GM12878 (cell line): ENCODE measurements at regions not wholly inside any gene's neighbourhood (a gene's known extent, or its start where the extent isn't known, plus 50 kb on each side); places are given as distances from the start of the nearest gene placed in this dataset.

ENCODE experiments used
- ATAC-seq: fragments of 200-7000 bp; cut with Tn5 transposase; 3 replicates; pipeline ENCODE4 v1.9.1; 2020; ENCODE audit warnings: mild to moderate bottlenecking, moderate library complexity
- BruUV-seq: library from RNA; stranded (reverse); fragments of 400-500 nt; replicated peaks from 2 replicates; lab custom pipeline; 2021; lab: Mats Ljungman, UMichigan
- CTCF ChIA-PET: fragments of 300-600 bp; sonication (Branson Sonifier 250); formaldehyde crosslinking; extraction: SDS; loops from one replicate; lab custom pipeline; 2021; ENCODE audit warnings: inconsistent platforms; lab: Yijun Ruan, JAX
- POLR2A ChIA-PET: fragments of 350-600 bp; formaldehyde crosslinking; extraction: SDS; loops from one replicate; lab custom pipeline; 2021; ENCODE audit warnings: inconsistent platforms; lab: Charles Lee
- RAD21 ChIA-PET: fragments of 300-600 bp; sonication (Branson Sonifier 250); formaldehyde crosslinking; loops from one replicate; lab custom pipeline; 2023; ENCODE audit warnings: antibody characterized with exemption; ENCODE audit not compliant: unreplicated experiment; lab: Charles Lee
- SMC1A ChIA-PET: fragments of 300-600 bp; sonication (Branson Sonifier 250); formaldehyde crosslinking; loops from one replicate; lab custom pipeline; 2023; ENCODE audit not compliant: unreplicated experiment, uncharacterized antibody; lab: Charles Lee
- DNase-seq: peaks from one replicate; pipeline ENCODE4 v3.0.0-alpha.2; 2011; ENCODE audit warnings: low read depth, low spot score
- FAIRE-seq: peaks from 3 replicates; lab custom pipeline; 2011; peaks lifted over from hg19 to GRCh38; lab: Jason Lieb, UNC
- H2AFZ ChIP-seq: 2 replicates; pipeline ENCODE4 v1.6.0; 2011; ENCODE audit warnings: low read depth, low read length, control low read depth; ENCODE audit not compliant: control insufficient read depth
- H3K27ac ChIP-seq: 2 replicates; pipeline ENCODE4 v1.5.1; 2011; ENCODE audit warnings: control low read depth; ENCODE audit not compliant: control insufficient read depth, insufficient read depth
- H3K27me3 ChIP-seq, 2 experiments: replicated peaks in 1 of 2; 2 replicates each; pipeline versions ENCODE4 v1.6.0 to v1.6.1; 2011; ENCODE audit warnings: low read length in 1 of 2; ENCODE audit not compliant: control insufficient read depth in 2 of 2, insufficient read depth in 2 of 2
- H3K36me3 ChIP-seq, 2 experiments: 2 replicates each; pipeline ENCODE4 v1.5.1; 2011; ENCODE audit warnings: low read length in 1 of 2; ENCODE audit not compliant: control insufficient read depth in 2 of 2, insufficient read depth in 2 of 2
- H3K4me1 ChIP-seq: 2 replicates; pipeline ENCODE4 v1.6.1; 2011; ENCODE audit warnings: mild to moderate bottlenecking, low read length, moderate library complexity, mixed read lengths; ENCODE audit not compliant: control insufficient read depth, insufficient read depth
- H3K4me2 ChIP-seq: 2 replicates; pipeline ENCODE4 v1.6.0; 2011; ENCODE audit warnings: control low read depth; ENCODE audit not compliant: control insufficient read depth, insufficient read depth
- H3K4me3 ChIP-seq: fragments of 200-600 bp; sonication (generic); 2 replicates; pipeline ENCODE4 v1.5.1; 2016
- H3K79me2 ChIP-seq: 2 replicates; pipeline ENCODE4 v1.6.0; 2011; ENCODE audit warnings: low read length; ENCODE audit not compliant: control insufficient read depth, insufficient read depth
- H3K9ac ChIP-seq: 2 replicates; pipeline ENCODE4 v1.8.0; 2011; ENCODE audit warnings: low read length, control low read depth, mixed read lengths; ENCODE audit not compliant: control insufficient read depth, insufficient read depth
- H3K9me3 ChIP-seq: replicated peaks from 3 replicates; pipeline ENCODE4 v1.5.1; 2011; ENCODE audit warnings: mild to moderate bottlenecking, low read length; ENCODE audit not compliant: control insufficient read depth, insufficient read depth
- H4K20me1 ChIP-seq: 2 replicates; pipeline ENCODE4 v1.6.0; 2011; ENCODE audit not compliant: control insufficient read depth, insufficient read depth
- EP300 ChIP-seq, 2 experiments: fragments of 150-350 bp in 1 of 2; IDR thresholded peaks; 2 replicates each; pipeline ENCODE4 v1.6.1; 2011 to 2012; ENCODE audit warnings: low read depth in 2 of 2, low read length in 2 of 2, borderline replicate concordance in 1 of 2, improper control_type of control experiment in 1 of 2, inconsistent platforms in 1 of 2; ENCODE audit not compliant: control insufficient read depth in 1 of 2
- JUNB ChIP-seq: IDR thresholded peaks from 2 replicates; pipeline ENCODE4 v1.6.1; 2016; ENCODE audit warnings: antibody characterized with exemption, mild to moderate bottlenecking
- KDM1A ChIP-seq: fragments of 200-600 bp; sonication (generic); IDR thresholded peaks from 2 replicates; pipeline ENCODE4 v1.6.1; 2016; ENCODE audit warnings: borderline replicate concordance
- NR2C2 ChIP-seq: IDR thresholded peaks from 2 replicates; pipeline ENCODE4 v1.6.1; 2011; ENCODE audit warnings: borderline replicate concordance, low read depth; ENCODE audit not compliant: control insufficient read depth, insufficient read length
- PBX3 ChIP-seq: IDR thresholded peaks from 2 replicates; pipeline ENCODE4 v1.6.1; 2011; ENCODE audit warnings: mild to moderate bottlenecking, low read depth, low read length, moderate library complexity; ENCODE audit not compliant: insufficient replicate concordance
- POLR2A ChIP-seq: IDR thresholded peaks from 2 replicates; pipeline ENCODE4 v1.6.1; 2011; ENCODE audit warnings: low read depth, mild to moderate bottlenecking, low read length
- SIX5 ChIP-seq: IDR thresholded peaks from 2 replicates; pipeline ENCODE4 v1.6.1; 2011; ENCODE audit warnings: mild to moderate bottlenecking, low read depth, low read length, moderate library complexity; ENCODE audit not compliant: severe bottlenecking
- SMARCA5 ChIP-seq: fragments of 450-650 bp; IDR thresholded peaks from 2 replicates; pipeline ENCODE4 v1.6.1; 2017; ENCODE audit warnings: mild to moderate bottlenecking
- SREBF2 ChIP-seq: IDR thresholded peaks from 2 replicates; pipeline ENCODE4 v1.6.1; 2012; ENCODE audit warnings: mild to moderate bottlenecking, low read length
- STAT3 ChIP-seq: IDR thresholded peaks from 2 replicates; pipeline ENCODE4 v1.6.1; 2011; ENCODE audit warnings: low read depth, low read length, improper control_type of control experiment
- USF2 ChIP-seq: IDR thresholded peaks from 2 replicates; pipeline ENCODE4 v1.6.1; 2011; ENCODE audit warnings: low read depth, low read length, improper control_type of control experiment, borderline replicate concordance
- WGBS: methylation state at CpG from one replicate; pipeline ENCODE4 v1.1.6; 2016; ENCODE audit warnings: low lambda C conversion rate; ENCODE audit not compliant: insufficient replicate concordance, insufficient coverage; ENCODE audit errors: missing lambda C conversion rate; 5-methylcytosine and 5-hydroxymethylcytosine counted together
- in situ Hi-C: fragments of 300-500 bp; cut with MboI; formaldehyde crosslinking; loops from 9 replicates; pipeline ENCODE4 v1.14.3; 2018; ENCODE audit warnings: mixed read lengths
- intact Hi-C: fragments of 100-400 bp; cut with micrococcal nuclease; formaldehyde crosslinking; loops from one replicate; pipeline ENCODE4 v1.14.2; 2022; ENCODE audit not compliant: unreplicated experiment
- TF ChIP-seq, protein P1 (sequence below): fragments of 150-350 bp; IDR thresholded peaks from 2 replicates; pipeline ENCODE4 v1.6.1; 2014; ENCODE audit warnings: mild to moderate bottlenecking, low read depth, low read length
- TF ChIP-seq, protein P2 (sequence below): fragments of 450-650 bp; IDR thresholded peaks from 2 replicates; pipeline ENCODE4 v1.6.1; 2017; ENCODE audit warnings: mild to moderate bottlenecking, moderate library complexity

DNA sequence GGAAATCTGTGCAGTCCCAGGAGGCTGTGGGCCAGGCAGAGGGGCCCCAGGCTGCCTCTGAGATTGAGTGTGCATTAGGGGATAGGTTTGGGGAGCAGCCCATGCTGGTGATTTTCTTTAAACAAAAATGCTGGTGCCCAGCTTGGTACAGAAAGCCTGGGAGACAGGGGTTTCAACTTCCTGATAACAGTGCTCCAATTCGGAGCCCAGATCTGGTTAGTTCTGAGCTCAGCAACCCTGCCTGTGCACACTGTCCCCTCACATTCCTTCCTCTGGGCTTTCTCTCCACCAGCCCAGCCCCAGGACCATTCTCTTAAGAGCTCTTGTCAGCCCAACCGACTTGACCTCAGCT is 379.2 kb upstream of the ZMIZ1 start:
- H3K4me3 ChIP-seq: no peak overlapping the region
- no peaks in the 10 kb centered on the region for H3K79me2 ChIP-seq
- ChIA-PET SMC1A (no interaction called here), RAD21 (no interaction called here), CTCF (no interaction called here), POLR2A (no interaction called here)
- TF ChIP-seq, protein P1, sequence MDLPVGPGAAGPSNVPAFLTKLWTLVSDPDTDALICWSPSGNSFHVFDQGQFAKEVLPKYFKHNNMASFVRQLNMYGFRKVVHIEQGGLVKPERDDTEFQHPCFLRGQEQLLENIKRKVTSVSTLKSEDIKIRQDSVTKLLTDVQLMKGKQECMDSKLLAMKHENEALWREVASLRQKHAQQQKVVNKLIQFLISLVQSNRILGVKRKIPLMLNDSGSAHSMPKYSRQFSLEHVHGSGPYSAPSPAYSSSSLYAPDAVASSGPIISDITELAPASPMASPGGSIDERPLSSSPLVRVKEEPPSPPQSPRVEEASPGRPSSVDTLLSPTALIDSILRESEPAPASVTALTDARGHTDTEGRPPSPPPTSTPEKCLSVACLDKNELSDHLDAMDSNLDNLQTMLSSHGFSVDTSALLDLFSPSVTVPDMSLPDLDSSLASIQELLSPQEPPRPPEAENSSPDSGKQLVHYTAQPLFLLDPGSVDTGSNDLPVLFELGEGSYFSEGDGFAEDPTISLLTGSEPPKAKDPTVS: no peak
- TF ChIP-seq USF2: no peak
- TF ChIP-seq PBX3: no peak
- TF ChIP-seq SMARCA5: no peak
- TF ChIP-seq EP300 (IDR thresholded peaks at IDR 0.05; ENCODE audit: borderline replicate concordance in 1 of 2, control insufficient read depth in 1 of 2, low read depth in 2 of 2, low read length in 2 of 2): no peak
- no peak for TF ChIP-seq KDM1A
- TF ChIP-seq SREBF2: no peak
- no peak for TF ChIP-seq NR2C2
- TF ChIP-seq, protein P2, sequence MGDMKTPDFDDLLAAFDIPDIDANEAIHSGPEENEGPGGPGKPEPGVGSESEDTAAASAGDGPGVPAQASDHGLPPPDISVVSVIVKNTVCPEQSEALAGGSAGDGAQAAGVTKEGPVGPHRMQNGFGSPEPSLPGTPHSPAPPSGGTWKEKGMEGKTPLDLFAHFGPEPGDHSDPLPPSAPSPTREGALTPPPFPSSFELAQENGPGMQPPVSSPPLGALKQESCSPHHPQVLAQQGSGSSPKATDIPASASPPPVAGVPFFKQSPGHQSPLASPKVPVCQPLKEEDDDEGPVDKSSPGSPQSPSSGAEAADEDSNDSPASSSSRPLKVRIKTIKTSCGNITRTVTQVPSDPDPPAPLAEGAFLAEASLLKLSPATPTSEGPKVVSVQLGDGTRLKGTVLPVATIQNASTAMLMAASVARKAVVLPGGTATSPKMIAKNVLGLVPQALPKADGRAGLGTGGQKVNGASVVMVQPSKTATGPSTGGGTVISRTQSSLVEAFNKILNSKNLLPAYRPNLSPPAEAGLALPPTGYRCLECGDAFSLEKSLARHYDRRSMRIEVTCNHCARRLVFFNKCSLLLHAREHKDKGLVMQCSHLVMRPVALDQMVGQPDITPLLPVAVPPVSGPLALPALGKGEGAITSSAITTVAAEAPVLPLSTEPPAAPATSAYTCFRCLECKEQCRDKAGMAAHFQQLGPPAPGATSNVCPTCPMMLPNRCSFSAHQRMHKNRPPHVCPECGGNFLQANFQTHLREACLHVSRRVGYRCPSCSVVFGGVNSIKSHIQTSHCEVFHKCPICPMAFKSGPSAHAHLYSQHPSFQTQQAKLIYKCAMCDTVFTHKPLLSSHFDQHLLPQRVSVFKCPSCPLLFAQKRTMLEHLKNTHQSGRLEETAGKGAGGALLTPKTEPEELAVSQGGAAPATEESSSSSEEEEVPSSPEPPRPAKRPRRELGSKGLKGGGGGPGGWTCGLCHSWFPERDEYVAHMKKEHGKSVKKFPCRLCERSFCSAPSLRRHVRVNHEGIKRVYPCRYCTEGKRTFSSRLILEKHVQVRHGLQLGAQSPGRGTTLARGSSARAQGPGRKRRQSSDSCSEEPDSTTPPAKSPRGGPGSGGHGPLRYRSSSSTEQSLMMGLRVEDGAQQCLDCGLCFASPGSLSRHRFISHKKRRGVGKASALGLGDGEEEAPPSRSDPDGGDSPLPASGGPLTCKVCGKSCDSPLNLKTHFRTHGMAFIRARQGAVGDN: no peak
- TF ChIP-seq POLR2A: no peak
- no peak for TF ChIP-seq JUNB
- TF ChIP-seq SIX5: no peak
- no peak for TF ChIP-seq STAT3
- no peaks in the 10 kb centered on the region for H3K9me3 ChIP-seq
- H3K36me3 ChIP-seq: no peaks in the 10 kb centered on the region
- in situ Hi-C loops: no loop called here
- FAIRE-seq (no peak), ATAC-seq (no peak), DNase-seq (no peak)
- H3K9ac ChIP-seq: no peak overlapping the region
- H3K27ac ChIP-seq: no peak overlapping the region
- no peaks in the 10 kb centered on the region; a peak in 1 of 4 replicates for H3K27me3 ChIP-seq
- WGBS: 30% methylated on average over 1 of the region's 2 CpGs
- no peaks in the 10 kb centered on the region for H4K20me1 ChIP-seq
- intact Hi-C loops: no loop called here
- no peak overlapping the region for H3K4me2 ChIP-seq
- no peak overlapping the region for H2AFZ ChIP-seq
- H3K4me1 ChIP-seq: no peaks in the 10 kb centered on the region
- no TSS peak for BruUV-seq
